HCT116 (cell line): ENCODE measurements at regions not wholly inside any gene's neighbourhood (a gene's known extent, or its start where the extent isn't known, plus 50 kb on each side); places are given as distances from the start of the nearest gene placed in this dataset.

ENCODE experiments used
- ATAC-seq: fragments of 200-7000 bp; cut with Tn5 transposase; 2 replicates; pipeline ENCODE4 v1.9.1; 2020; ENCODE audit warnings: mild to moderate bottlenecking, moderate library complexity
- BruUV-seq: library from RNA; stranded (reverse); fragments of 400-500 nt; replicated peaks from 2 replicates; lab custom pipeline; 2021; lab: Mats Ljungman, UMichigan
- CTCF ChIA-PET: fragments of 300-600 bp; sonication (Branson Sonifier 250); formaldehyde crosslinking; loops from one replicate; lab custom pipeline; 2021; ENCODE audit warnings: antibody characterized with exemption; lab: Charles Lee
- POLR2A ChIA-PET: fragments of 300-600, 350-600 bp; sonication (Branson Sonifier 250); formaldehyde crosslinking; loops from one replicate; lab custom pipeline; 2021; ENCODE audit warnings: antibody characterized with exemption; lab: Charles Lee
- RAD21 ChIA-PET, 2 experiments: fragments of 300-600 bp; sonication (Branson Sonifier 250); formaldehyde crosslinking; loops; one replicate each; lab custom pipeline; 2023; ENCODE audit warnings: low total read pairs in 2 of 2; ENCODE audit not compliant: uncharacterized antibody in 2 of 2, unreplicated experiment in 2 of 2, low non-redundant PET in 1 of 2; lab: Charles Lee
- DNase-seq: peaks from one replicate; pipeline ENCODE4 v3.0.0-alpha.2; 2010; ENCODE audit warnings: low read depth, low spot score
- H2AFZ ChIP-seq: fragments of 200-600 bp; shearing (Covaris generic), sonication (generic); 2 replicates; pipeline ENCODE4 v1.6.1; 2017; ENCODE audit warnings: low read depth, mixed run types, mixed read lengths, antibody characterized with exemption, low read length; ENCODE audit not compliant: poor library complexity, severe bottlenecking
- H3K27ac ChIP-seq: 2 replicates; pipeline ENCODE4 v1.5.1; 2012; ENCODE audit warnings: low read depth, low read length
- H3K27me3 ChIP-seq: fragments of 200-600 bp; sonication (generic); 2 replicates; pipeline ENCODE4 v1.6.1; 2016; ENCODE audit warnings: mixed run types, low read length, mixed read lengths; ENCODE audit not compliant: insufficient read depth
- H3K36me3 ChIP-seq, 2 experiments: fragments of 200-500 bp in 1 of 2; fragments of 200-600 bp in 1 of 2; sonication (Bioruptor generic) in 1 of 2; sonication (generic) in 1 of 2; 2 replicates each; pipeline versions ENCODE4 v1.5.1 to v1.6.1; 2014 to 2016; ENCODE audit warnings: low read length in 2 of 2, inconsistent platforms in 1 of 2, mixed read lengths in 1 of 2, mixed run types in 1 of 2; ENCODE audit not compliant: insufficient read depth in 2 of 2, control insufficient read depth in 1 of 2
- H3K4me1 ChIP-seq, 2 experiments: fragments of 200-600 bp in 1 of 2; sonication (generic) in 1 of 2; 2 replicates each; pipeline versions ENCODE4 v1.5.1 to v1.6.1; 2012 to 2017; ENCODE audit warnings: low read length in 2 of 2, inconsistent platforms in 1 of 2, mild to moderate bottlenecking in 1 of 2, mixed read lengths in 1 of 2, mixed run types in 1 of 2, moderate library complexity in 1 of 2; ENCODE audit not compliant: insufficient read depth in 2 of 2, control insufficient read depth in 1 of 2
- H3K4me2 ChIP-seq: fragments of 200-600 bp; sonication (generic); 2 replicates; pipeline ENCODE4 v1.6.1; 2017; ENCODE audit warnings: mixed run types, low read length, mixed read lengths
- H3K4me3 ChIP-seq, 2 experiments: fragments of 200-600 bp in 1 of 2; sonication (generic) in 1 of 2; replicated peaks in 1 of 2; 2 replicates each; pipeline ENCODE4 v1.5.1; 2011 to 2016; ENCODE audit warnings: low read length in 2 of 2, control low read depth in 1 of 2, low read depth in 1 of 2, mild to moderate bottlenecking in 1 of 2, mixed read lengths in 1 of 2, mixed run types in 1 of 2
- H3K79me2 ChIP-seq: fragments of 200-600 bp; sonication (generic); 2 replicates; pipeline ENCODE4 v1.6.1; 2017; ENCODE audit warnings: mild to moderate bottlenecking, mixed run types, low read length, moderate library complexity, mixed read lengths; ENCODE audit not compliant: insufficient read depth
- H3K9ac ChIP-seq: fragments of 200-600 bp; sonication (generic); 2 replicates; pipeline ENCODE4 v1.6.1; 2016; ENCODE audit warnings: low read length, mixed read lengths
- H3K9me2 ChIP-seq: fragments of 200-600 bp; sonication (generic), shearing (Covaris generic); 2 replicates; pipeline ENCODE4 v1.6.1; 2017; ENCODE audit warnings: mixed run types, mild to moderate bottlenecking, moderate library complexity; ENCODE audit not compliant: insufficient read depth
- H3K9me3 ChIP-seq, 2 experiments: fragments of 200-500 bp in 1 of 2; fragments of 200-600 bp in 1 of 2; sonication (Bioruptor generic) in 1 of 2; sonication (generic) in 1 of 2; 2 replicates each; pipeline ENCODE4 v1.6.1; 2014 to 2017; ENCODE audit warnings: low read length in 2 of 2, mixed read lengths in 2 of 2, inconsistent platforms in 1 of 2, low read depth in 1 of 2, mild to moderate bottlenecking in 1 of 2, mixed run types in 1 of 2, moderate library complexity in 1 of 2; ENCODE audit not compliant: control insufficient read depth in 1 of 2, insufficient read depth in 1 of 2
- H4K20me1 ChIP-seq: fragments of 200-600 bp; sonication (generic), shearing (Covaris generic); 2 replicates; pipeline ENCODE4 v1.6.1; 2017; ENCODE audit warnings: mixed run types, mild to moderate bottlenecking, moderate library complexity; ENCODE audit not compliant: insufficient read depth
- CBX3 ChIP-seq: IDR thresholded peaks from 2 replicates; pipeline ENCODE4 v1.6.1; 2012; ENCODE audit warnings: low read depth
- CTCF ChIP-seq, 3 experiments: fragments of 200-600 bp in 1 of 3; sonication (generic) in 1 of 3; IDR thresholded peaks in 2 of 3; conservative IDR thresholded peaks in 1 of 3; 2 replicates each; pipeline ENCODE4 v1.5.1; 2012 to 2017; ENCODE audit warnings: low read depth in 2 of 3, low read length in 2 of 3, antibody characterized with exemption in 1 of 3, borderline replicate concordance in 1 of 3, control low read depth in 1 of 3, mild to moderate bottlenecking in 1 of 3, mixed read lengths in 1 of 3, mixed run types in 1 of 3, moderate library complexity in 1 of 3; ENCODE audit not compliant: insufficient read depth in 1 of 3
- EGR1 ChIP-seq: IDR thresholded peaks from 2 replicates; pipeline ENCODE4 v1.6.1; 2012; ENCODE audit warnings: low read depth
- ELF1 ChIP-seq: IDR thresholded peaks from 2 replicates; pipeline ENCODE4 v1.6.1; 2012; ENCODE audit warnings: low read depth, borderline replicate concordance
- EZH2 ChIP-seq: fragments of 200-600 bp; sonication (generic); IDR thresholded peaks from 2 replicates; pipeline ENCODE4 v1.6.1; 2017; ENCODE audit warnings: antibody characterized with exemption, mixed run types
- EZH2phosphoT487 ChIP-seq: fragments of 200-600 bp; IDR thresholded peaks from 2 replicates; pipeline ENCODE4 v1.6.1; 2018; ENCODE audit warnings: antibody characterized with exemption, borderline replicate concordance
- FOSL1 ChIP-seq: IDR thresholded peaks from 2 replicates; pipeline ENCODE4 v1.6.1; 2012; ENCODE audit warnings: low read depth
- JUND ChIP-seq: IDR thresholded peaks from 2 replicates; pipeline ENCODE4 v1.6.1; 2012
- MAX ChIP-seq: IDR thresholded peaks from 2 replicates; pipeline ENCODE4 v1.6.1; 2012
- POLR2A ChIP-seq: IDR thresholded peaks from 2 replicates; pipeline ENCODE4 v1.7.0; 2011; ENCODE audit warnings: borderline replicate concordance; ENCODE audit not compliant: insufficient read depth, insufficient read length; ENCODE audit errors: extremely low read depth
- REST ChIP-seq: IDR thresholded peaks from 2 replicates; pipeline ENCODE4 v1.6.1; 2012; ENCODE audit warnings: low read depth
- SIN3A ChIP-seq: IDR thresholded peaks from 2 replicates; pipeline ENCODE4 v1.6.1; 2012; ENCODE audit warnings: low read depth
- SP1 ChIP-seq: IDR thresholded peaks from 2 replicates; pipeline ENCODE4 v1.6.1; 2012; ENCODE audit warnings: low read depth
- TCF7L2 ChIP-seq: IDR thresholded peaks from 2 replicates; pipeline ENCODE4 v1.7.0; 2011; ENCODE audit warnings: borderline replicate concordance, inconsistent platforms; ENCODE audit not compliant: insufficient read depth, insufficient read length; ENCODE audit errors: extremely low read depth
- YY1 ChIP-seq: IDR thresholded peaks from 2 replicates; pipeline ENCODE4 v1.6.1; 2011; ENCODE audit warnings: low read length, low read depth, moderate library complexity, mild to moderate bottlenecking; ENCODE audit not compliant: insufficient replicate concordance; ENCODE audit errors: extremely low read depth
- ZFX ChIP-seq: fragments of 450-650 bp; IDR thresholded peaks from 2 replicates; pipeline ENCODE4 v1.6.1; 2017
- intact Hi-C: fragments of 100-400 bp; cut with micrococcal nuclease; formaldehyde crosslinking; loops from 2 replicates; pipeline ENCODE4 v1.10.0; 2022

GRCh38 chr5:24742334-24742733 lies 97.6 kb upstream of the CDH10 start:
- no peaks in the 10 kb centered on the region for H3K9me2 ChIP-seq
- no peak overlapping the region for H2AFZ ChIP-seq
- DNase-seq: no peak
- no peaks in the 10 kb centered on the region for H3K79me2 ChIP-seq
- H3K4me3 ChIP-seq: no peak overlapping the region
- TF ChIP-seq EGR1 (no peak), POLR2A (no peak), CBX3 (no peak), REST (no peak)
- peaks cover 3 to 26% of the 10 kb centered on the region in 2 experiments; a peak in 2 of 4 replicates for H3K9me3 ChIP-seq
- no peak overlapping the region for H3K27ac ChIP-seq
- POLR2A ChIA-PET: no interaction called here
- no peaks in the 10 kb centered on the region for H3K4me1 ChIP-seq
- CTCF ChIA-PET: no interaction called here
- H4K20me1 ChIP-seq: no peaks in the 10 kb centered on the region
- no peaks in the 10 kb centered on the region for H3K36me3 ChIP-seq
- BruUV-seq: no TSS peak
- H3K9ac ChIP-seq: no peak overlapping the region
- intact Hi-C loops: no loop called here
- no peak for ATAC-seq
- no peak overlapping the region for H3K4me2 ChIP-seq
- no peaks in the 10 kb centered on the region for H3K27me3 ChIP-seq
- RAD21 ChIA-PET: no interaction called here

- RAD21 ChIA-PET: no interaction called here
- Histone ChIP-seq H4K20me1 (no peaks in the 10 kb centered on the region), H3K9ac (no peak overlapping the region), H3K9me3 (peaks cover 6 to 35% of the 10 kb centered on the region in 2 experiments; a peak in 2 of 4 replicates), H3K36me3 (no peaks in the 10 kb centered on the region), H2AFZ (no peak overlapping the region), H3K4me3 (no peak overlapping the region), H3K27ac (no peak overlapping the region), H3K4me2 (no peak overlapping the region), H3K4me1 (no peaks in the 10 kb centered on the region), H3K27me3 (no peaks in the 10 kb centered on the region), H3K9me2 (no peaks in the 10 kb centered on the region), H3K79me2 (no peaks in the 10 kb centered on the region)
- CTCF ChIA-PET: no interaction called here
- intact Hi-C loops: no loop called here
- no TSS peak for BruUV-seq
- no peak for TF ChIP-seq JUND
- TF ChIP-seq EZH2: no peak
- TF ChIP-seq EZH2phosphoT487: no peak
- TF ChIP-seq CTCF (IDR thresholded peaks at IDR 0.05 in 2 of 3, conservative IDR thresholded peaks at IDR 0.05 in 1 of 3; ENCODE audit: borderline replicate concordance in 1 of 3, insufficient read depth in 1 of 3, low read depth in 2 of 3, low read length in 2 of 3): no peak
- TF ChIP-seq YY1: no peak
- TF ChIP-seq FOSL1: no peak
- TF ChIP-seq ELF1: no peak
- no peak for TF ChIP-seq POLR2A
- TF ChIP-seq ZFX: no peak
- TF ChIP-seq TCF7L2: no peak
- TF ChIP-seq MAX: no peak
- TF ChIP-seq SIN3A: no peak
- no peak for TF ChIP-seq CBX3
- no peak for TF ChIP-seq SP1
- no peak for ATAC-seq
- DNase-seq: no peak
- POLR2A ChIA-PET: no interaction called here
Measured at GRCh38 chr5:24737163-24737562, 92.4 kb upstream of the CDH10 start.
